IMR-90 (cell line): ENCODE measurements at regions not wholly inside any gene's neighbourhood (a gene's known extent, or its start where the extent isn't known, plus 50 kb on each side); places are given as distances from the start of the nearest gene placed in this dataset.

Source experiments
- MAZ ChIP-seq: IDR thresholded peaks from 2 replicates; pipeline ENCODE4 v1.6.1; 2012; ENCODE audit warnings: low read depth, mild to moderate bottlenecking, low read length, improper control_type of control experiment, moderate library complexity, borderline replicate concordance
- NFE2L2 ChIP-seq: fragments of 150-350 bp; IDR thresholded peaks from 2 replicates; pipeline ENCODE4 v1.6.1; 2016; ENCODE audit warnings: low read depth, mild to moderate bottlenecking, low read length
- POLR2A ChIP-seq: IDR thresholded peaks from 2 replicates; pipeline ENCODE4 v1.6.1; 2012; ENCODE audit warnings: mild to moderate bottlenecking, low read depth, low read length
- RAD21 ChIP-seq: IDR thresholded peaks from 2 replicates; pipeline ENCODE4 v1.6.1; 2012; ENCODE audit warnings: low read length, improper control_type of control experiment
- RCOR1 ChIP-seq: IDR thresholded peaks from 2 replicates; pipeline ENCODE4 v1.6.1; 2012; ENCODE audit warnings: mild to moderate bottlenecking, low read length, improper control_type of control experiment; ENCODE audit not compliant: insufficient replicate concordance
- TF ChIP-seq, protein P1 (sequence below): conservative IDR thresholded peaks from 2 replicates; pipeline ENCODE4 v1.5.1; 2012; ENCODE audit warnings: mild to moderate bottlenecking, low read depth, low read length, improper control_type of control experiment
- TF ChIP-seq, protein P2 (sequence below): fragments of 150-350 bp; IDR thresholded peaks from 2 replicates; pipeline ENCODE4 v1.6.1; 2016; ENCODE audit warnings: low read depth, mild to moderate bottlenecking, low read length, moderate library complexity, borderline replicate concordance
- TF ChIP-seq, protein P3 (sequence below): fragments of 150-350 bp; IDR thresholded peaks from 2 replicates; pipeline ENCODE4 v1.6.1; 2017; ENCODE audit warnings: mild to moderate bottlenecking, antibody characterized with exemption, low read length, low read depth

DNA sequence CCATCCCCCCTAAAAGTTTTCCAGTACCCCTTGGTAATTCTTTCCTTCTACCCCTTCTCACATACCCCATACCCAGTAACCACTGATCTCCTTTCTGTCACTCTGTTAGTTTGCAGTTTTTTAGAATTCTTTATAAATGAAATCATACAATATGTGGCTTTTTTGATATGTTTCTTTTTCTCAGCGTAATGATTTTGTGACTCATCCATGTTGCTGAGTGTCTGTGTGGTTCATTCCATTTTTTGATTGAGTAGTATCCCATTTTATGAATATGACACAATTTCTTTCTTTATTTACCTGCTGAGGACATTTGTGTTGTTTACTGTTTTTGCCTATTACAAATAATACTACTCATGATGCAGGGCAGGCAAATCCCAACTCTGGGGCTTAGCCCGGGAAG lies 1605.3 kb downstream of the BRINP3 start:
- TF ChIP-seq RCOR1 (no peak), POLR2A (no peak), MAZ (no peak), RAD21 (no peak), NFE2L2 (no peak)
- TF ChIP-seq, protein P1, sequence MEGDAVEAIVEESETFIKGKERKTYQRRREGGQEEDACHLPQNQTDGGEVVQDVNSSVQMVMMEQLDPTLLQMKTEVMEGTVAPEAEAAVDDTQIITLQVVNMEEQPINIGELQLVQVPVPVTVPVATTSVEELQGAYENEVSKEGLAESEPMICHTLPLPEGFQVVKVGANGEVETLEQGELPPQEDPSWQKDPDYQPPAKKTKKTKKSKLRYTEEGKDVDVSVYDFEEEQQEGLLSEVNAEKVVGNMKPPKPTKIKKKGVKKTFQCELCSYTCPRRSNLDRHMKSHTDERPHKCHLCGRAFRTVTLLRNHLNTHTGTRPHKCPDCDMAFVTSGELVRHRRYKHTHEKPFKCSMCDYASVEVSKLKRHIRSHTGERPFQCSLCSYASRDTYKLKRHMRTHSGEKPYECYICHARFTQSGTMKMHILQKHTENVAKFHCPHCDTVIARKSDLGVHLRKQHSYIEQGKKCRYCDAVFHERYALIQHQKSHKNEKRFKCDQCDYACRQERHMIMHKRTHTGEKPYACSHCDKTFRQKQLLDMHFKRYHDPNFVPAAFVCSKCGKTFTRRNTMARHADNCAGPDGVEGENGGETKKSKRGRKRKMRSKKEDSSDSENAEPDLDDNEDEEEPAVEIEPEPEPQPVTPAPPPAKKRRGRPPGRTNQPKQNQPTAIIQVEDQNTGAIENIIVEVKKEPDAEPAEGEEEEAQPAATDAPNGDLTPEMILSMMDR: no peak
- TF ChIP-seq, protein P2, sequence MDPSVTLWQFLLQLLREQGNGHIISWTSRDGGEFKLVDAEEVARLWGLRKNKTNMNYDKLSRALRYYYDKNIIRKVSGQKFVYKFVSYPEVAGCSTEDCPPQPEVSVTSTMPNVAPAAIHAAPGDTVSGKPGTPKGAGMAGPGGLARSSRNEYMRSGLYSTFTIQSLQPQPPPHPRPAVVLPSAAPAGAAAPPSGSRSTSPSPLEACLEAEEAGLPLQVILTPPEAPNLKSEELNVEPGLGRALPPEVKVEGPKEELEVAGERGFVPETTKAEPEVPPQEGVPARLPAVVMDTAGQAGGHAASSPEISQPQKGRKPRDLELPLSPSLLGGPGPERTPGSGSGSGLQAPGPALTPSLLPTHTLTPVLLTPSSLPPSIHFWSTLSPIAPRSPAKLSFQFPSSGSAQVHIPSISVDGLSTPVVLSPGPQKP: no peak
- TF ChIP-seq, protein P3, sequence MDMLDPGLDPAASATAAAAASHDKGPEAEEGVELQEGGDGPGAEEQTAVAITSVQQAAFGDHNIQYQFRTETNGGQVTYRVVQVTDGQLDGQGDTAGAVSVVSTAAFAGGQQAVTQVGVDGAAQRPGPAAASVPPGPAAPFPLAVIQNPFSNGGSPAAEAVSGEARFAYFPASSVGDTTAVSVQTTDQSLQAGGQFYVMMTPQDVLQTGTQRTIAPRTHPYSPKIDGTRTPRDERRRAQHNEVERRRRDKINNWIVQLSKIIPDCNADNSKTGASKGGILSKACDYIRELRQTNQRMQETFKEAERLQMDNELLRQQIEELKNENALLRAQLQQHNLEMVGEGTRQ: no peak
